HepG2 (cell line): ENCODE measurements at regions not wholly inside any gene's neighbourhood (a gene's known extent, or its start where the extent isn't known, plus 50 kb on each side); places are given as distances from the start of the nearest gene placed in this dataset.

Experiments used
- AKAP8 ChIP-seq: sonication (generic); formaldehyde crosslinking; IDR thresholded peaks from 2 replicates; pipeline ENCODE4 v1.5.1; 2020; ENCODE audit warnings: mild to moderate bottlenecking, missing genetic modification reagents
- GLI4 ChIP-seq: sonication (generic); formaldehyde crosslinking; IDR thresholded peaks from 2 replicates; pipeline ENCODE4 v1.5.1; 2020; ENCODE audit warnings: missing genetic modification reagents, mild to moderate bottlenecking, moderate library complexity, borderline replicate concordance
- NFIB ChIP-seq: sonication (generic); formaldehyde crosslinking; IDR thresholded peaks from 2 replicates; pipeline ENCODE4 v1.9.0; 2021; ENCODE audit warnings: missing genetic modification reagents, mild to moderate bottlenecking, borderline replicate concordance
- PRMT3 ChIP-seq: sonication (generic); formaldehyde crosslinking; IDR thresholded peaks from 2 replicates; pipeline ENCODE4 v1.8.1; 2022; ENCODE audit warnings: low read depth, mild to moderate bottlenecking, moderate library complexity, missing genetic modification reagents, borderline replicate concordance
- RAD51 ChIP-seq: fragments of 450-650 bp; IDR thresholded peaks from 2 replicates; pipeline ENCODE4 v1.6.1; 2016; ENCODE audit warnings: borderline replicate concordance
- SMAD9 ChIP-seq: sonication (generic); formaldehyde crosslinking; IDR thresholded peaks from 2 replicates; pipeline ENCODE4 v1.5.1; 2020; ENCODE audit warnings: mild to moderate bottlenecking, missing genetic modification reagents
- ZNF33B ChIP-seq: sonication (generic); formaldehyde crosslinking; IDR thresholded peaks from 2 replicates; pipeline ENCODE4 v1.5.1; 2020; ENCODE audit warnings: mild to moderate bottlenecking, missing genetic modification reagents
- ZNF382 ChIP-seq: sonication (generic); formaldehyde crosslinking; IDR thresholded peaks from 2 replicates; pipeline ENCODE4 v1.5.0; 2020; ENCODE audit warnings: missing genetic modification reagents, mild to moderate bottlenecking, borderline replicate concordance
- TF ChIP-seq, protein P1 (sequence below): sonication (generic); formaldehyde crosslinking; conservative IDR thresholded peaks from 2 replicates; pipeline ENCODE4 v1.8.1; 2023; ENCODE audit warnings: missing genetic modification reagents
- TF ChIP-seq, protein P2 (sequence below): sonication (generic); formaldehyde crosslinking; IDR thresholded peaks from 2 replicates; pipeline ENCODE4 v1.5.1; 2020; ENCODE audit warnings: mild to moderate bottlenecking, missing genetic modification reagents, moderate library complexity
- TF ChIP-seq, protein P3 (sequence below): sonication (generic); formaldehyde crosslinking; IDR thresholded peaks from 2 replicates; pipeline ENCODE4 v1.8.0; 2022; ENCODE audit warnings: low read depth, missing genetic modification reagents
- TF ChIP-seq, protein P4 (sequence below): sonication (generic); formaldehyde crosslinking; IDR thresholded peaks from 2 replicates; pipeline ENCODE4 v1.5.0; 2020; ENCODE audit warnings: missing genetic modification reagents
- TF ChIP-seq, protein P5 (sequence below): sonication (generic); formaldehyde crosslinking; IDR thresholded peaks from 2 replicates; pipeline ENCODE4 v1.5.1; 2020; ENCODE audit warnings: missing genetic modification reagents, mild to moderate bottlenecking, borderline replicate concordance
- TF ChIP-seq, protein P6 (sequence below): sonication (generic); formaldehyde crosslinking; IDR thresholded peaks from 2 replicates; pipeline ENCODE4 v1.5.1; 2020; ENCODE audit warnings: missing genetic modification reagents, mild to moderate bottlenecking, borderline replicate concordance
- TF ChIP-seq, protein P7 (sequence below): sonication (generic); formaldehyde crosslinking; IDR thresholded peaks from 2 replicates; pipeline ENCODE4 v1.4.0; 2020; ENCODE audit warnings: missing genetic modification reagents, borderline replicate concordance
- TF ChIP-seq, protein P8 (sequence below): sonication (generic); formaldehyde crosslinking; IDR thresholded peaks from 2 replicates; pipeline ENCODE4 v1.8.1; 2023; ENCODE audit warnings: mild to moderate bottlenecking, missing genetic modification reagents, borderline replicate concordance

DNA sequence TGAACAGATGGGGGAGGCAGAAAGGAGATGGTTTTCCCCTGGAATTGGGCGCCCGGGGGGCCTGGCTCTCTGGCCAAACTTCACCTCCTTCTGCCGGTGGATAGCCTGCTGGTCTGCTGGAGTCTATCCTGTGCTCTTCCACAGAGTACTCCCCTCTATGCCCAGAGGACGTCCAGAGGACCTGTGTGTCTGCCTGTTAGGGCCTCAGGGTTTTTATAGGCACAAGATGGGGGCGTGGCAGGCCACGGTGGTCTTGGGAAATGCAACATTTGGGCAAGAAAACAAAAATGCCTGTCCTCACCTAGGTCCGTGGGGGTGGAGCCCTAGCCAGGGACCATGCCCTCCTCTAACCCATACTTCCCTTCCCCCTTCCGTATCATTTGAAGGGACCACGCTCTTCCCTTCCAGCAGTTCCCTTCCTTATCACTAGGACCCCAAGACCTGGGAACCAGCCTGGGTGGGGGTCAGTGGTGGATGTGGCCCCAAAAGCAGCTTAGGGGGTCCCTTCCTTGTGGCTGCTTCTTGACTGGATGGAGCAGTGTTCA, 53.6 kb upstream of the ZNF337 start (continued):
- TF ChIP-seq, protein P1, sequence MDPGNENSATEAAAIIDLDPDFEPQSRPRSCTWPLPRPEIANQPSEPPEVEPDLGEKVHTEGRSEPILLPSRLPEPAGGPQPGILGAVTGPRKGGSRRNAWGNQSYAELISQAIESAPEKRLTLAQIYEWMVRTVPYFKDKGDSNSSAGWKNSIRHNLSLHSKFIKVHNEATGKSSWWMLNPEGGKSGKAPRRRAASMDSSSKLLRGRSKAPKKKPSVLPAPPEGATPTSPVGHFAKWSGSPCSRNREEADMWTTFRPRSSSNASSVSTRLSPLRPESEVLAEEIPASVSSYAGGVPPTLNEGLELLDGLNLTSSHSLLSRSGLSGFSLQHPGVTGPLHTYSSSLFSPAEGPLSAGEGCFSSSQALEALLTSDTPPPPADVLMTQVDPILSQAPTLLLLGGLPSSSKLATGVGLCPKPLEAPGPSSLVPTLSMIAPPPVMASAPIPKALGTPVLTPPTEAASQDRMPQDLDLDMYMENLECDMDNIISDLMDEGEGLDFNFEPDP (CRISPR knock-in tag): no peak
- TF ChIP-seq, protein P2, sequence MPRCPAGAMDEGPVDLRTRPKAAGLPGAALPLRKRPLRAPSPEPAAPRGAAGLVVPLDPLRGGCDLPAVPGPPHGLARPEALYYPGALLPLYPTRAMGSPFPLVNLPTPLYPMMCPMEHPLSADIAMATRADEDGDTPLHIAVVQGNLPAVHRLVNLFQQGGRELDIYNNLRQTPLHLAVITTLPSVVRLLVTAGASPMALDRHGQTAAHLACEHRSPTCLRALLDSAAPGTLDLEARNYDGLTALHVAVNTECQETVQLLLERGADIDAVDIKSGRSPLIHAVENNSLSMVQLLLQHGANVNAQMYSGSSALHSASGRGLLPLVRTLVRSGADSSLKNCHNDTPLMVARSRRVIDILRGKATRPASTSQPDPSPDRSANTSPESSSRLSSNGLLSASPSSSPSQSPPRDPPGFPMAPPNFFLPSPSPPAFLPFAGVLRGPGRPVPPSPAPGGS (CRISPR knock-in tag): peak; percentile 81; the same call in 1 of the 2 replicates
- TF ChIP-seq RAD51 (no peak), AKAP8 (CRISPR knock-in tag) (no peak), ZNF33B (CRISPR knock-in tag) (0 out of 2 replicates have a peak, but pooled peaks have one; percentile 83), PRMT3 (CRISPR knock-in tag) (no peak), NFIB (CRISPR knock-in tag) (no peak), ZNF382 (no peak), SMAD9 (CRISPR knock-in tag) (peak; percentile 79; the same call in 1 of the 2 replicates), GLI4 (CRISPR knock-in tag) (0 out of 2 replicates have a peak, but pooled peaks have one; percentile 83)
- TF ChIP-seq, protein P3, sequence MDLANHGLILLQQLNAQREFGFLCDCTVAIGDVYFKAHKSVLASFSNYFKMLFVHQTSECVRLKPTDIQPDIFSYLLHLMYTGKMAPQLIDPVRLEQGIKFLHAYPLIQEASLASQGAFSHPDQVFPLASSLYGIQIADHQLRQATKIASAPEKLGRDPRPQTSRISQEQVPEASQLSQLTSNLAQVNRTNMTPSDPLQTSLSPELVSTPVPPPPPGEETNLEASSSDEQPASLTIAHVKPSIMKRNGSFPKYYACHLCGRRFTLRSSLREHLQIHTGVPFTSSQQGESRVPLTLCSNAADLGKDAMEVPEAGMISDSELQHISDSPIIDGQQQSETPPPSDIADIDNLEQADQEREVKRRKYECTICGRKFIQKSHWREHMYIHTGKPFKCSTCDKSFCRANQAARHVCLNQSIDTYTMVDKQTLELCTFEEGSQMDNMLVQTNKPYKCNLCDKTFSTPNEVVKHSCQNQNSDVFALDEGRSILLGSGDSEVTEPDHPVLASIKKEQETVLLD (CRISPR knock-in tag): no peak
- TF ChIP-seq, protein P4, sequence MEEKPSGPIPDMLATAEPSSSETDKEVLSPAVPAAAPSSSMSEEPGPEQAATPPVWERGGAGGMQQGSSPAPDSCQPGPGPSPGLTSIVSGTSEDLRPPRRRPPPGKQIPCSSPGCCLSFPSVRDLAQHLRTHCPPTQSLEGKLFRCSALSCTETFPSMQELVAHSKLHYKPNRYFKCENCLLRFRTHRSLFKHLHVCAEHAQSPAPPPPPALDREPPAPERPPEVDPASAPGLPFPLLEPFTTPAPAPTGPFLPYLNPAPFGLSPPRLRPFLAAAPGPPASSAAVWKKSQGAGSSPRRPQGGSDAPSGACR (CRISPR knock-in tag): no peak
- TF ChIP-seq, protein P5, sequence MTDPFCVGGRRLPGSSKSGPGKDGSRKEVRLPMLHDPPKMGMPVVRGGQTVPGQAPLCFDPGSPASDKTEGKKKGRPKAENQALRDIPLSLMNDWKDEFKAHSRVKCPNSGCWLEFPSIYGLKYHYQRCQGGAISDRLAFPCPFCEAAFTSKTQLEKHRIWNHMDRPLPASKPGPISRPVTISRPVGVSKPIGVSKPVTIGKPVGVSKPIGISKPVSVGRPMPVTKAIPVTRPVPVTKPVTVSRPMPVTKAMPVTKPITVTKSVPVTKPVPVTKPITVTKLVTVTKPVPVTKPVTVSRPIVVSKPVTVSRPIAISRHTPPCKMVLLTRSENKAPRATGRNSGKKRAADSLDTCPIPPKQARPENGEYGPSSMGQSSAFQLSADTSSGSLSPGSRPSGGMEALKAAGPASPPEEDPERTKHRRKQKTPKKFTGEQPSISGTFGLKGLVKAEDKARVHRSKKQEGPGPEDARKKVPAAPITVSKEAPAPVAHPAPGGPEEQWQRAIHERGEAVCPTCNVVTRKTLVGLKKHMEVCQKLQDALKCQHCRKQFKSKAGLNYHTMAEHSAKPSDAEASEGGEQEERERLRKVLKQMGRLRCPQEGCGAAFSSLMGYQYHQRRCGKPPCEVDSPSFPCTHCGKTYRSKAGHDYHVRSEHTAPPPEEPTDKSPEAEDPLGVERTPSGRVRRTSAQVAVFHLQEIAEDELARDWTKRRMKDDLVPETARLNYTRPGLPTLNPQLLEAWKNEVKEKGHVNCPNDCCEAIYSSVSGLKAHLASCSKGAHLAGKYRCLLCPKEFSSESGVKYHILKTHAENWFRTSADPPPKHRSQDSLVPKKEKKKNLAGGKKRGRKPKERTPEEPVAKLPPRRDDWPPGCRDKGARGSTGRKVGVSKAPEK (CRISPR knock-in tag): no peak
- TF ChIP-seq, protein P6, sequence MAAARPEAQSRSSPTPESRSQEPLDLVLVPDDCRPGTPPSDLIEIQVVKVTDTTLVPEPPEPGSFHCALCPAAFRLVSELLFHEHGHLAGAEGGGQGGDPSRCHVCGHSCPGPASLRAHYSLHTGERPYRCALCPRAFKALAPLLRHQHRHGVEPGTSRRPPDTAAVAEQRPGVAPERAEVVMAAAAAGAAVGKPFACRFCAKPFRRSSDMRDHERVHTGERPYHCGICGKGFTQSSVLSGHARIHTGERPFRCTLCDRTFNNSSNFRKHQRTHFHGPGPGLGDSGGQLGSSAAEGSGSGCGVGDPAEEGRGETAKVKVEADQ (CRISPR knock-in tag): no peak
- TF ChIP-seq, protein P7, sequence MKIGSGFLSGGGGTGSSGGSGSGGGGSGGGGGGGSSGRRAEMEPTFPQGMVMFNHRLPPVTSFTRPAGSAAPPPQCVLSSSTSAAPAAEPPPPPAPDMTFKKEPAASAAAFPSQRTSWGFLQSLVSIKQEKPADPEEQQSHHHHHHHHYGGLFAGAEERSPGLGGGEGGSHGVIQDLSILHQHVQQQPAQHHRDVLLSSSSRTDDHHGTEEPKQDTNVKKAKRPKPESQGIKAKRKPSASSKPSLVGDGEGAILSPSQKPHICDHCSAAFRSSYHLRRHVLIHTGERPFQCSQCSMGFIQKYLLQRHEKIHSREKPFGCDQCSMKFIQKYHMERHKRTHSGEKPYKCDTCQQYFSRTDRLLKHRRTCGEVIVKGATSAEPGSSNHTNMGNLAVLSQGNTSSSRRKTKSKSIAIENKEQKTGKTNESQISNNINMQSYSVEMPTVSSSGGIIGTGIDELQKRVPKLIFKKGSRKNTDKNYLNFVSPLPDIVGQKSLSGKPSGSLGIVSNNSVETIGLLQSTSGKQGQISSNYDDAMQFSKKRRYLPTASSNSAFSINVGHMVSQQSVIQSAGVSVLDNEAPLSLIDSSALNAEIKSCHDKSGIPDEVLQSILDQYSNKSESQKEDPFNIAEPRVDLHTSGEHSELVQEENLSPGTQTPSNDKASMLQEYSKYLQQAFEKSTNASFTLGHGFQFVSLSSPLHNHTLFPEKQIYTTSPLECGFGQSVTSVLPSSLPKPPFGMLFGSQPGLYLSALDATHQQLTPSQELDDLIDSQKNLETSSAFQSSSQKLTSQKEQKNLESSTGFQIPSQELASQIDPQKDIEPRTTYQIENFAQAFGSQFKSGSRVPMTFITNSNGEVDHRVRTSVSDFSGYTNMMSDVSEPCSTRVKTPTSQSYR (CRISPR knock-in tag): peak; percentile 59
- TF ChIP-seq, protein P8, sequence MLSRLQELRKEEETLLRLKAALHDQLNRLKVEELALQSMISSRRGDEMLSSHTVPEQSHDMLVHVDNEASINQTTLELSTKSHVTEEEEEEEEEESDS (CRISPR knock-in tag): no peak
